Superior temporal gyrus (tissue), 1 donor: ENCODE measurements at regions not wholly inside any gene's neighbourhood (a gene's known extent, or its start where the extent isn't known, plus 50 kb on each side); places are given as distances from the start of the nearest gene placed in this dataset.
"Not testable (repeated sequence)": the region's sequence is repeated elsewhere in the genome, so short reads cannot be mapped to it uniquely, and the experiment has no call there.

Experiments used
- DNase-seq: peaks from one replicate; pipeline ENCODE4 v3.0.0-alpha.2; 2016; ENCODE audit errors: extremely low spot score

DNA sequence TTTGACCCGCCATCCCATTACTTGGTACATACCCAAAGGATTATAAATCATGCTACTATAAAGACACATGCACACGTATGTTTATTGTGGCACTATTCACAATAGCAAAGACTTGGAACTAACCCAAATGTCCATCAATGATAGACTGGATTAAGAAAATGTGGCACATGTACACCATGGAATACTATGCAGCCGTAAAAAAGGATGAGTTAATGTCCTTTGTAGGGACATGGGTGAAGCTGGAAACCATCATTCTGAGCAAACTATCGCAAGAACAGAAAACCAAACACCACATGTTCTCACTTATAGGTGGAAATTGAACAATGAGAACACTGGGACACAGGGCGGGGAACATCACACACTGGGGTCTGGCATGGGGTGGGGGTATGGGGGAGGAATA, 57.1 kb upstream of the GMDS start:
- DNase-seq: not testable (repeated sequence)

DNA sequence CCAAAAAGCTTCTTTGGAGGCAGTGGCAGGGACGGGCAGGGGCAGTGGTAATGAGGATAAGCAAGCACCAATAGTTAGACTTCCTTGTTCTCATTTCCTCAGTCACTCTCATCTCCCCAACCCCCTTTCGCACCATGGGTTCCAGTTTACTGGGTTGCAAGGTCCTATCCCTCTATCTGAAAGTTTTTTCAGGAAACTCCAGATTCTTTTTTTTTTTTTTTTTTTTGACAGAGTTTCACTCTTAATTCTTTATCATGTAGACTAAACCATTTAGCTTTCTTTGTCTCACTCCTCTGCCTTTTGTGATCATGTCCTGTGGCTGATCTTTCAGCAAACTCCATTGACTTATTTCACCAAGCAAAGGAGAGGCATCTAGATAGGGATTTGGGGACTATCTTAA, 51.4 kb upstream of the GMDS start:
- no peak for DNase-seq
